GM12891 (cell line): ENCODE measurements at regions not wholly inside any gene's neighbourhood (a gene's known extent, or its start where the extent isn't known, plus 50 kb on each side); places are given as distances from the start of the nearest gene placed in this dataset.

Experiments
- POLR2A ChIP-seq: IDR thresholded peaks from 2 replicates; pipeline ENCODE4 v1.6.1; 2011; ENCODE audit warnings: low read depth, low read length, control low read depth
- POLR2AphosphoS5 ChIP-seq: IDR thresholded peaks from 2 replicates; pipeline ENCODE4 v1.6.1; 2011; ENCODE audit warnings: low read depth, low read length, control low read depth

DNA sequence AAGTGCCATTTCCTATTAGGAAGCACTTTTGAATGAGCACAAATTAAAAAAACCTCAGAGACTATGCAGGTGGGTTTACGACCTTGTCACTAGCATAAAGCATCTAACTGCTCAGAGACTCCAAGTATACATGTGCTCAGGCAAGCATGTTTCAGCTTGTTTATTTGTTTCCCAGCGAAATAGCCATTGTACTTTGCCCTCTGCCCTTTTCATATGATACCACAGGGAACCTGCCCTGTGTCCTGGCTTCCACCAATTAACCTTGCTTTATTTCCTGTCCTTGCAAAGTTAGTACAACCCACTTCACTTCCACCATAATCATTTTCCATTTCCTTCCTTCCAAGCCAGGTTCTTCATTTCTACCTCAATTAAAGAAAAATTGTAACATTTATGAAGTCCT lies 194.9 kb downstream of the DUSP6 start:
- TF ChIP-seq POLR2AphosphoS5 (no peak), POLR2A (no peak)
